ENCODE measurements at regions not wholly inside any gene's neighbourhood (a gene's known extent, or its start where the extent isn't known, plus 50 kb on each side); places are given as distances from the start of the nearest gene placed in this dataset.

- Histone ChIP-seq H3K4me3 (ENCODE audit: low read length) (no peak overlapping the region), H3K36me3 (ENCODE audit: insufficient read depth, low read depth, low read length) (no peaks in the 10 kb centered on the region), H3K4me1 (ENCODE audit: insufficient read depth, low read length) (no peaks in the 10 kb centered on the region), H3K9me3 (ENCODE audit: insufficient read depth, low read depth, low read length) (peaks cover 5% of the 10 kb centered on the region; the same call in 1 of the 2 replicates), H3K27me3 (ENCODE audit: insufficient read depth, low read length) (no peaks in the 10 kb centered on the region), H3K27ac (ENCODE audit: low read length) (no peak overlapping the region), H3K9ac (ENCODE audit: low read depth, low read length) (no peak overlapping the region)
These were observed 546.0 kb upstream of the PSMD7 start for GRCh38 chr16:73750639-73751038.

- no peak overlapping the region for H3K4me3 ChIP-seq (ENCODE audit: low read length)
- no peaks in the 10 kb centered on the region for H3K4me1 ChIP-seq (ENCODE audit: insufficient read depth, low read length)
- no peak overlapping the region for H3K9ac ChIP-seq (ENCODE audit: low read depth, low read length)
- H3K9me3 ChIP-seq (ENCODE audit: insufficient read depth, low read depth, low read length) = peaks cover 5% of the 10 kb centered on the region; the same call in 1 of the 2 replicates
- H3K27ac ChIP-seq (ENCODE audit: low read length) = no peak overlapping the region
- no peaks in the 10 kb centered on the region for H3K27me3 ChIP-seq (ENCODE audit: insufficient read depth, low read length)
- H3K36me3 ChIP-seq (ENCODE audit: insufficient read depth, low read depth, low read length) = no peaks in the 10 kb centered on the region
These were observed 549.3 kb upstream of the PSMD7 start for GRCh38 chr16:73747328-73747727.

DNA sequence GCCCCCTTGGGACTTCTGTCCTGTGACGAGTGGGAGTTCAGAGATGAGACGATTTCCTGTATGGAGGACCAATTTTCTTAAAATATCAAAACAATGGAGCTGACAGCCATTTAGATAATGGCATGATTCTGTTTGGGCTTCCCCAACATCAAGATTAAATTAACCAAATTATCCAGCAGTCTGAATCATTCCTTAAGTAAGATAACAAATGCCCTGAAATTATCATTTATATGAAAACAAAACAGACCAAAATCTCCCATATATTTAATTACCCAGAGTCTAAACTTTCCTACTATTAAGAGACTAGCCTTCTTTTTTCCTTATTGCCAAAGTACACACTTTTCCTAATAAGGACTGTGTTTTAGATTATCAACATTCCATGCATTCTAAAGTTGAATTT lies 550.1 kb upstream of the PSMD7 start:
- Histone ChIP-seq H3K27ac (ENCODE audit: low read length) (no peak overlapping the region), H3K9me3 (ENCODE audit: insufficient read depth, low read depth, low read length) (peaks cover 5% of the 10 kb centered on the region; the same call in 1 of the 2 replicates), H3K4me1 (ENCODE audit: insufficient read depth, low read length) (no peaks in the 10 kb centered on the region), H3K9ac (ENCODE audit: low read depth, low read length) (no peak overlapping the region), H3K27me3 (ENCODE audit: insufficient read depth, low read length) (no peaks in the 10 kb centered on the region), H3K36me3 (ENCODE audit: insufficient read depth, low read depth, low read length) (no peaks in the 10 kb centered on the region), H3K4me3 (ENCODE audit: low read length) (no peak overlapping the region)

GRCh38 chr16:73743665-73744496 lies 552.7 kb upstream of the PSMD7 start:
- Histone ChIP-seq H3K27me3 (ENCODE audit: insufficient read depth, low read length) (no peaks in the 10 kb centered on the region), H3K9ac (ENCODE audit: low read depth, low read length) (no peak overlapping the region), H3K4me1 (ENCODE audit: insufficient read depth, low read length) (no peaks in the 10 kb centered on the region), H3K4me3 (ENCODE audit: low read length) (no peak overlapping the region), H3K27ac (ENCODE audit: low read length) (no peak overlapping the region), H3K36me3 (ENCODE audit: insufficient read depth, low read depth, low read length) (no peaks in the 10 kb centered on the region), H3K9me3 (ENCODE audit: insufficient read depth, low read depth, low read length) (peaks cover 5% of the 10 kb centered on the region; the same call in 1 of the 2 replicates)

DNA sequence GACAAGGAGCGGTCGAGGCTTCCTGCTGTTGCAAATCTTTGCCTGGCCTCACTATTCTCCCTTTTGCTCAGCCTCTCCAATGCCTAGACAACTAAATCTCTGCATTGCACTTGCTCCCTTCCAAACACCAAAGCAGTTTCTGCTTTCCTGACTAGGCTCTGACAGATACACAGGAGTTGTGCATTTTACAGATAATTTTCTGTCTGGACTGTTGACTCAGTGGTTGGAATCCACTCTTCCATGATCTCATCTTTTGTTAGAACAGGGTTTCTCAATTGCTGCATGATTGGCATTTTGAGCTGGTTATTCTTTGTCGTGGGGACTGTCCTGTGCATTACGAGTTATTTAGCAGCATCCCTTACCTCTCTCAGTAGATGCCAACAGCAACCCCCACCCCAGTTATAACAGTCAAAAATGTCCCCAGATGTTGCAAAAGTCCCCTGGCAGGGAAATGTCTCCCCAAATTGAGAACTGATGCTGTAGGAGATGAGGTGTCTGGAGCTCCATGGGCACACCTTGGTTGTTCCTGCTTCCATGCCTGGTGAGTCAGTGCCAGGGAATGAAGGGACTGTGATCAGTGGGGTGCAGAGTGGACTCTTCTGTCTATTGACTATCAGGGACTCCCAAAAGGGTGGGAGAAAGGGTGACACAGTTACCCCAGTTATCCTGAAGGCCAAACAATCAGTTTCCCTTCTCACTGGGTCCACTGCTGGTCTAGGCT lies 557.4 kb upstream of the PSMD7 start:
- no peaks in the 10 kb centered on the region for H3K27me3 ChIP-seq (ENCODE audit: insufficient read depth, low read length)
- no peak overlapping the region for H3K9ac ChIP-seq (ENCODE audit: low read depth, low read length)
- no peak overlapping the region for H3K4me3 ChIP-seq (ENCODE audit: low read length)
- no peaks in the 10 kb centered on the region for H3K36me3 ChIP-seq (ENCODE audit: insufficient read depth, low read depth, low read length)
- H3K27ac ChIP-seq (ENCODE audit: low read length) = no peak overlapping the region
- H3K9me3 ChIP-seq (ENCODE audit: insufficient read depth, low read depth, low read length) = no peaks in the 10 kb centered on the region
- no peaks in the 10 kb centered on the region for H3K4me1 ChIP-seq (ENCODE audit: insufficient read depth, low read length)

DNA sequence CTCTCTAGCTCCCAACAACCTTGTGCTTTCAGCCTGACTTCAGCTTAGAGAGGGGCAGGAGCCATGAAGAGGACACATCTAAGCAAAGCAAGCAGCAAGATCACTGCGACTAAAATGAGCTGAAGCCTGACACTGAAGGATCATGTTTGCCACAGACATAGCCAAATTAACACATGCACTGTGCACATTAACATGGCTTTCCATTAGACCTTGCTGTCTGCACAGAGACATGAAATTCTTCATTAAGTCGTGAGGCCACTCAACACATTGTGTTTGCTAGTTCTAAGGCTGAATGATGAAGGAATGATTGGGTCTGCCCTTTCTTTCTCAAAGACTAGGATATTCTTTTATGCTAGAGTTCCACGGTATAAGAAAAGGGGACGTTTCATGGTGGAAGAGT lies 558.3 kb upstream of the PSMD7 start:
- no peak overlapping the region for H3K9ac ChIP-seq (ENCODE audit: low read depth, low read length)
- H3K4me3 ChIP-seq (ENCODE audit: low read length) = no peak overlapping the region
- no peaks in the 10 kb centered on the region for H3K36me3 ChIP-seq (ENCODE audit: insufficient read depth, low read depth, low read length)
- no peak overlapping the region for H3K27ac ChIP-seq (ENCODE audit: low read length)
- H3K4me1 ChIP-seq (ENCODE audit: insufficient read depth, low read length) = no peaks in the 10 kb centered on the region
- peaks cover 8% of the 10 kb centered on the region for H3K9me3 ChIP-seq (ENCODE audit: insufficient read depth, low read depth, low read length)
- no peaks in the 10 kb centered on the region for H3K27me3 ChIP-seq (ENCODE audit: insufficient read depth, low read length)

DNA sequence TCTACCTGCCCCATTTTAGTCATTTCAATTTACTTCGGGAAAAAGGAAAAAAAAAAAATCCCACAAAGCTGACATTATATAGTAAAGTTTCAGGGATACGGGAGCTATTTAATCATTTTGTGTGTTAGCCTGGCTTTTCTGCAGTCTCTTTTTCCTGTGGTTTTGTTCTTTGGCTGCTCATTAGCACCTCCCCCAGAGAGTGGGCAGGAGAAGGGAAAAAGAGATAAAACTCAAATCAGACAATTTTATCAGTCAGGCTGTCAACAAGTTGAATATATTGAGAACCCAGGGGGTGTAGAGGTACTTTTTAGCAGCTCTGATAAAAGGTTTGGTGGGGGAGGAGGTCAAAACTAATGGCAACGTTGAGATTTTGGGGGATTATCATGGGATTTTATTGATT lies 559.0 kb upstream of the PSMD7 start:
- H3K27ac ChIP-seq (ENCODE audit: low read length) = no peak overlapping the region
- H3K36me3 ChIP-seq (ENCODE audit: insufficient read depth, low read depth, low read length) = no peaks in the 10 kb centered on the region
- no peak overlapping the region for H3K4me3 ChIP-seq (ENCODE audit: low read length)
- peaks cover 14% of the 10 kb centered on the region for H3K9me3 ChIP-seq (ENCODE audit: insufficient read depth, low read depth, low read length)
- H3K27me3 ChIP-seq (ENCODE audit: insufficient read depth, low read length) = no peaks in the 10 kb centered on the region
- no peak overlapping the region for H3K9ac ChIP-seq (ENCODE audit: low read depth, low read length)
- H3K4me1 ChIP-seq (ENCODE audit: insufficient read depth, low read length) = no peaks in the 10 kb centered on the region

DNA sequence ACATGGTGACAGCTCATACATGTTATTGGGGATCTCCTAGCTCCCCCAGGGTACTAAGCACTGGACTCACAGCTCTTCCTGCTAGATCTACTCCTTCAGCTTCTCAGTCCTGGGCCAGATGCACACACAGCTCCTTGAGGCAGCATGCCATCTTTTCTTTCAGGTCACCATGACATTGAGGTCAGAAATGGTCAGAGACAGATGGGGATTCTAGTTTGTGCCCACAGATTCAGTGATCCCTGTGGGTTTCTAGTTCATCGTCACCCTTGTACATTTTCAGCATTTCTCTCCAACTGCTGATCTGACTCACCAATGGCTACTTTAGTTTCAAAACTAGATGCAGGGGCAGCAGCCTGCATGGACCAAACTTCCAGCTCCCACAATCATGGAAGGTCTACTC lies 560.7 kb upstream of the PSMD7 start:
- H3K27ac ChIP-seq (ENCODE audit: low read length) = no peak overlapping the region
- H3K27me3 ChIP-seq (ENCODE audit: insufficient read depth, low read length) = no peaks in the 10 kb centered on the region
- no peak overlapping the region for H3K4me3 ChIP-seq (ENCODE audit: low read length)
- no peaks in the 10 kb centered on the region for H3K36me3 ChIP-seq (ENCODE audit: insufficient read depth, low read depth, low read length)
- H3K9ac ChIP-seq (ENCODE audit: low read depth, low read length) = no peak overlapping the region
- H3K4me1 ChIP-seq (ENCODE audit: insufficient read depth, low read length) = no peaks in the 10 kb centered on the region
- peaks cover 14% of the 10 kb centered on the region for H3K9me3 ChIP-seq (ENCODE audit: insufficient read depth, low read depth, low read length)

DNA sequence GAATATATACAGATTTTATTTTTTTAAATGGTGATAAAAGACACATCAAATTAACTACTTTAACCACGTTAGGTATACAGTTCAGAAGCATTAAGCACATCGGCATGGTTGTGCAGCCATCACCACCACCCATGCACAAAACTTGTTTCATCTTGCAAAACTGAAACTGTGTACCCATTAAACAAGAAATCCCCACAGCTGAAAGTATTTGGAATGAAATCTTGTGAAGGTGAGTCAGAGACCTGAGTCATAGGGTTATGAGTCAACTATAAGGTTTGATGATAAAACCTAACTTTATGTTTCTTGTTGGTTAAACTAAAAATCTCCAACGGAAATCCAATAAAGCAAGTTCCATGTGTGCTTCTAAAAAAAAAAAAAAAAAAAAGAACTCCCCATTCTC lies 561.6 kb upstream of the PSMD7 start:
- H3K9ac ChIP-seq (ENCODE audit: low read depth, low read length) = no peak overlapping the region
- no peaks in the 10 kb centered on the region for H3K27me3 ChIP-seq (ENCODE audit: insufficient read depth, low read length)
- no peaks in the 10 kb centered on the region for H3K4me1 ChIP-seq (ENCODE audit: insufficient read depth, low read length)
- no peak overlapping the region for H3K4me3 ChIP-seq (ENCODE audit: low read length)
- H3K9me3 ChIP-seq (ENCODE audit: insufficient read depth, low read depth, low read length) = peaks cover 14% of the 10 kb centered on the region
- no peak overlapping the region for H3K27ac ChIP-seq (ENCODE audit: low read length)
- H3K36me3 ChIP-seq (ENCODE audit: insufficient read depth, low read depth, low read length) = no peaks in the 10 kb centered on the region

DNA sequence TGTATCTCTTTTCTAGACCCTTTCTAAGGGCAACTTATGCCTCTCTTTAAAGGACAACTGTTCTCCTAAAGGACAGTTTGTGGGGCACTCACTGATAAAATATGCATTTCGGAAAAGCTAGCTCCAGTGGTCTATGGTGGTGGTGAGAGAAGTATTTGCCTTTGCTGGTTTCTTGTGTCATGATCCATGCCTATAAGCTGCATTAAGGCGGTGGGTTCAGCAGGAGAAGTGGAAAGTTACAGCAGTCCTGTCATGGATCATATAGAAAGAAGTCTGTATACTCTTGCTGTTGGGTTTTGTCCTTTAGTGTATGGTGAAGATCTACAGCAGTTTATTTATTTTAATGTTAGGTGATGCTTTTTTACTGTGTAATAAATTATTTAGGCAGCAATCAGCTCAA lies 563.9 kb upstream of the PSMD7 start:
- H3K27ac ChIP-seq (ENCODE audit: low read length) = no peak overlapping the region
- no peaks in the 10 kb centered on the region for H3K27me3 ChIP-seq (ENCODE audit: insufficient read depth, low read length)
- H3K9ac ChIP-seq (ENCODE audit: low read depth, low read length) = no peak overlapping the region
- H3K4me3 ChIP-seq (ENCODE audit: low read length) = no peak overlapping the region
- peaks cover 14% of the 10 kb centered on the region for H3K9me3 ChIP-seq (ENCODE audit: insufficient read depth, low read depth, low read length)
- H3K36me3 ChIP-seq (ENCODE audit: insufficient read depth, low read depth, low read length) = no peaks in the 10 kb centered on the region
- H3K4me1 ChIP-seq (ENCODE audit: insufficient read depth, low read length) = no peaks in the 10 kb centered on the region

GRCh38 chr16:73732143-73732542 lies 564.5 kb upstream of the PSMD7 start:
- no peaks in the 10 kb centered on the region for H3K4me1 ChIP-seq (ENCODE audit: insufficient read depth, low read length)
- no peak overlapping the region for H3K9ac ChIP-seq (ENCODE audit: low read depth, low read length)
- H3K9me3 ChIP-seq (ENCODE audit: insufficient read depth, low read depth, low read length) = peaks cover 14% of the 10 kb centered on the region
- H3K4me3 ChIP-seq (ENCODE audit: low read length) = no peak overlapping the region
- no peak overlapping the region for H3K27ac ChIP-seq (ENCODE audit: low read length)
- H3K27me3 ChIP-seq (ENCODE audit: insufficient read depth, low read length) = no peaks in the 10 kb centered on the region
- no peaks in the 10 kb centered on the region for H3K36me3 ChIP-seq (ENCODE audit: insufficient read depth, low read depth, low read length)

GRCh38 chr16:73730481-73731090 lies 566.0 kb upstream of the PSMD7 start:
- no peak overlapping the region for H3K4me3 ChIP-seq (ENCODE audit: low read length)
- no peaks in the 10 kb centered on the region for H3K4me1 ChIP-seq (ENCODE audit: insufficient read depth, low read length)
- no peaks in the 10 kb centered on the region for H3K36me3 ChIP-seq (ENCODE audit: insufficient read depth, low read depth, low read length)
- peaks cover 14% of the 10 kb centered on the region for H3K9me3 ChIP-seq (ENCODE audit: insufficient read depth, low read depth, low read length)
- H3K27ac ChIP-seq (ENCODE audit: low read length) = no peak overlapping the region
- H3K9ac ChIP-seq (ENCODE audit: low read depth, low read length) = no peak overlapping the region
- no peaks in the 10 kb centered on the region for H3K27me3 ChIP-seq (ENCODE audit: insufficient read depth, low read length)

All from iPS-20b (cell line).